ENCODE measurements at regions not wholly inside any gene's neighbourhood (a gene's known extent, or its start where the extent isn't known, plus 50 kb on each side); places are given as distances from the start of the nearest gene placed in this dataset.

DNA sequence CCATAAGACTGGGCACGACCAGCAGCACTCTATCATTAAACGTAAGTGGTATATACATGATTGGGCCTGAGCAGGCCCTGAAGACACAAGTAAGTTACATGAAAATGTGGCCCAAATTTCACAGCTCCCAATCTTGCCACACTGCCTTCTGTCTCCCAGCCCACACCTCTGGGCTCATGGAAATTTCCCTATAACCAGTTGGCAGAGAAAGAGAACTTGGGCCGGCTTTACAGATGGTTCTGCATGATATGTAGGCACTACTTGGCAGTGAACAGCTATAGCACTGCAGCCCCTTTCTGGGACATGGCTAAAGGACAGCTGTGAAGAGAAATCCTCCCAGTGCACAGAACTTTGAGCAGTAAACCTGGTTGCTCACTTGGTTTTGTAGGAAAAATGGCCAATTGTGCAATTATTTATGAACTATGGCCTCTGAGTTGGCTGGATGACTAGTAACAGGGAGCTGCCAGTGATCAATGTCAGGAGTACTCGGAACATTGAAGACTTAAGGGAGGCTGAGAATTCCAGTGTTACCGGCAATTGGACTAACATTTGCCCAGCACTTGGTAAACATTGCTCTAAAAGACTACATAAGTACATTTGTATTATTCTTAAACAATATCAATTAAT, 1006.6 kb upstream of the LRRN3 start:
- no peak for DNase-seq

DNA sequence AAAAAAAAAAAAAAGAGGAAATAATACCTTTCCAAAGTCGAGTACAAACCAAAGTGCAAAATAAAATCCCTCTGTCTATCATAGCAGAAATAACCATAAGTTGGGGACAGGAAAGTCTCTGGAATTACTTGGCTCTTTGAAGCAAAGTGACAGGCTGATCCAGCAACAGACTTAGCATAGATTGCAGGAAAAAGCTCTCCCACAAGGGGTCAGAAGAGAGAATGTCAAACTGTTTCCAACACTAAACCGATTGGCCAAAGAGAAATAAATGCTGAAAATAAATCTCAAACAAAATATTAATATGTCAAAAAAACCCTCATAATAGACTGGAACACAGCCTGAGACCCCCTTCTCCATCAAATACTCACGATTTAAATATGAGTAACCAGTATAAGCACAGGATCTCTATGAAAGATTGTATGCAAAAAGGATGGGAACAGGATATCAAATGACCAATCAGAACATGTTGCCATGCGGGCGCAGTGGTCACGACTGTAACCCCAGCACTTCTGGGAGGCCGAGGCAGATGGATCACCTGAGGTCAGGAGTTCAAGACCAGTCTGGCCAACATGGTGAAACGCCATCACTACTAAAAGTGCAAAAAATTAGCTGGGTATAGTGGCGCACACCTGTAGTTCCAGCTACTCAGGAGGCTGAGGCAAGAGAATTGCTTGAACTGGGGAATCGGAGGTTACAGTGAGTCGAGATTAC, 1000.7 kb upstream of the LRRN3 start:
- DNase-seq: peak; percentile 4

DNA sequence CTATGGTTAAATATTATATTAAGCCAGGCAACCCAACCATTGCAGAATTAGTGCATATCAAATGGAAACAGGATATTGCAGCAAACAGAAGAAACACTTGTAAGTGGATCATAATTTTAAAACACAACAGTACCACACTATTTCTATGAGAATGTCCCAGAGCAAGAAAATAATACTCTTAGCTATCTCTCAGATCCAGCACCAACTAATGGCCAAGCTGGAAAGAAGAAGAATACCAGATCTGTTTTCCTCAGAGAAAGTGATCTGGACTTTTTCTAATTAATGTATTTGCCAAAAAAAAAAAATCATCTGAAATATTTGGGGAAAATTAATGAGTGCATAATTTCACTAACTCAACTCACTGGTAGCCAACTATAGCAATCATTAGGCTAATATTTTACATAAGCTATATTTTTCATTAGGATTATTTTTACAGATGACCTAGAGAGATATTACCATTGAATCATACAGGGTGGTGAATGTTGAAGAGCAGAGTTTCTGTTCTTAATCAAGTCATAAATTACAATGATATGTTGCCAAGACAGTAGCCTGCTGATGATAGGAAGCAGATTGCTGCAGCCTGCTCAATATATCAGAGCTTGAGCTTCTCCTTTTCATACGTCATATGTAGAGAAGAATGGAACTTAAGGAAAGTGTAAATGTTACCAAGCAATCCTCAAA, 995.4 kb upstream of the LRRN3 start:
- DNase-seq: no peak

GRCh38 chr7:110104243-110104642, 986.7 kb upstream of the LRRN3 start:
- DNase-seq: no peak

DNA sequence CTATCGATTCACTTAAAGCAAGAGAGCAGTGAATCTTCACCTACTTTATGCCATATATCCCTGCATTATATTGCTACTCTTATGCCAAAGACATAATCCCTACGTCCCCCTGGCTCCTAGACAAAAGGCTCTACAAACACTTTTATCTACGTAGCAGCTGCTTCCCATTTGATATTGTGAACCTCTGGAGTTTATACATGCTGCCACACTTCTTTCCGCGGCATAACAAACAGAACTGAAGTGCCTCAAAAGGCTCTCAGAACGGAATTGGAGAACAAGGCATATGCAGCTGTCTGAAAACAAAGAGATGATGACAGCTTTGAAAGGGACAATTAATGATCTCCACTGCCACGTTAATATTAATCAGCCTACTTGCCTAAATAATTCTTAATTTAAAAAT, 985.6 kb upstream of the LRRN3 start:
- no peak for DNase-seq

DNA sequence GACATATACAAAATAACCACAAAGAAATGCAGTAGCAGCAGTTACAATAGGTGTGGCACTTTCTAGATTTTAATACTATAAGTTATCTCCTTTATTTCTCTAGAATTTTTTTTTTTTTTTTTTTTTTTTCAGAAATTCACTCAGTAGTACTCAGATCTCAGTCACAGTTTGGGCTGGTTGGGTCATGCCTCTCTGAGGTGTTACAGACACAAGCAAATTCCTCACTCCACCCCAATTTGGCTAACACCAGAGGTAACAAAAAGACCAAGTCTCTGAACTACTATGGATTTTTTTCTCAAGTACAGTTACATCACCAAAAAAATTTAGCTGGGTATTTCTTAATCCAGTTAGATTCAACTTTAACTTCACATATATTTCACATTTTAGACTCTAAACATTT, 985.1 kb upstream of the LRRN3 start:
- DNase-seq: no peak

DNA sequence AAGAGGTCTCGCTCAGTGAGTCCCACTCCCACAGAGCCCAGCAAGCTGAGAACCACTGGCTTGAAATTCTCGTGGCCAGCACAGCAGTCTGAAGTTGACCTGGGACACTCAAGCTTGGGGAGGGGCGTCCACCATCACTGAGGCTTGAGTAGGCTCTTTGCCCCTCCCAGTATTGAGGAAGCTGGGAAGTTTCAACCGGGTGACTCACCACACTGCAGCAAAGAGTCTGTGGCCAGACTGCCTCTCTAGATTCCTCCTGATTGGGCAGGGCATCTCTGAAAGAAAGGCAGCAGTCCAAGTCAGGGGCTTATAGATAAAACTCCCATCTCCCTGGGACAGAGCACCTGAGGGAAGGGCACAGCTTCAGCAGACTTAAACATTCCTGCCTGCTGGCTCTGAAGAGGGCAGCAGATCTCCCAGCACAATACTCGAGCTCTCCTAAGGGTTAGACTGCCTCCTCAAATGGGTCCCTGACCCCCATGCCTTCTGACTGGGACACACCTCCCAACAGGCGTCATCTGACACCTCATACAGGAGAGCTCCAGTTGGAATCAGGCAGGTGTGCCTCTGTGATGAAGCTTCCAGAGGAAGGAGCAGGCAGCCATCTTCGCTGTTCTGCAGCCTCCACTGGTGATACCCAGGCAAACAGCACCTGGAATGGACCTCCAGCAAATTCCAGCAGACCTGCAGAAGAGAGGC, 970.9 kb upstream of the LRRN3 start:
- peak; percentile 4 for DNase-seq

GRCh38 chr7:110129159-110129558, 961.8 kb upstream of the LRRN3 start:
- DNase-seq: no peak

GRCh38 chr7:110130669-110131068, 960.3 kb upstream of the LRRN3 start:
- no peak for DNase-seq

- DNase-seq: no peak
Observed at GRCh38 chr7:110131344-110131743, 959.6 kb upstream of the LRRN3 start.

GRCh38 chr7:110139056-110139455, 951.9 kb upstream of the LRRN3 start:
- no peak for DNase-seq

- no peak for DNase-seq
Observed at GRCh38 chr7:110142939-110143526, 947.9 kb upstream of the LRRN3 start.

DNA sequence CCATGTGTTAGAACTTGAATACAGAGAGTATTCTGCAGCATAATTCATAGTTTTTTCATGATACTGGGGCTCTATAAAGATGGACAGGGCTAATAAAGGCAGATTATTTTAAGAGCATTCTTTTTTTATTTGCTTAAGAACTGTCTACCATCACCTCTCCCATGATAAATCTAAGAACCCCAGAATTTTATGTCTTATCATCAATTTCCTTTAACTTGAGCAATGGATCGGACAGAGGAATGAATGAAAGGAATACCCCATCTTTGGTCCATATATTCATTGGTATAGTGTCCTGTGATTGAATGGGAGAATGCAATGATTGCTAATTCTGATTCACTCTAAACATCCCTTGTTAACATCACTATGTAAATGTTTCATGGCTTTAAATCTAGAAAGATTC, 946.3 kb upstream of the LRRN3 start:
- no peak for DNase-seq

- DNase-seq: no peak
Observed at GRCh38 chr7:110148054-110148453, 942.9 kb upstream of the LRRN3 start.

DNA sequence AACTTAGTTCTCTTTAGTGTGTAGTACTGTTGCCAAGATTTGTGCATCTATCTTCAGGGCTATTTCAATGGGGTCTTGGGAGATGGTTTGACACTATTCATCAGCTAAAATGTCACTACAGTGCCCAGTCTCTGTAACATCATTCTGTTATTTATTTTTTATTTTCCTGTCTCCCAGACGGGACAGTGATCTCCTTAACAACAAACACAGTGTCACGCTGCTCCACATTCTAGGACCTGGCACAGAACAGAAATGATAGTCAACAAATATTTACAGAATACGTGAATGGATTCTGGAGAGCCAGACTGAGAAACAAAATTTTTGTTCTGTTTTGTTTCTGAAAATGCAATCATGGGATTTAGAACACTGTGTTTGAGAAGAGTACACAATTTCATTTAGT, 937.7 kb upstream of the LRRN3 start:
- no peak for DNase-seq

- no peak for DNase-seq
Observed at GRCh38 chr7:110156511-110156910, 934.4 kb upstream of the LRRN3 start.

- DNase-seq: no peak
Observed at GRCh38 chr7:110157631-110158362, 933.1 kb upstream of the LRRN3 start.

GRCh38 chr7:110168010-110168409, 922.9 kb upstream of the LRRN3 start:
- no peak for DNase-seq

DNA sequence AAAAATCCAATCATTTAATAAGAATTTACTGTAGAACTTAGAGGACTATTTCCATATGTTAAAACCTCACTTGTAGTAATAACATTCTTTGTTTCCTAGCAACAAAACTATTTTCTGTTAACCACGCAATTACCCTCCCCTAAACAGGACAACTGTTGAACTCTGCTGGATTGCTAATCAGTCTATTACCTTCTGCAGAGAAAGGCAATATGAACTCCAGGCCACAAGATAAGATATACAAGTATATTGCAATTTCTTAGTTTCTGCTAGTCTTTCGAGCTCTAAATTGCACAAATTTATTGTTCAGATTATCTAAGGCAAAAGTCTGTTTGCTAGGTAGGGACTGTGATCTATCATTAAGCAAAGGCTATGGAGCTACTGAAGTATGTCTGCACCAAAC, 920.1 kb upstream of the LRRN3 start:
- DNase-seq: no peak

- no peak for DNase-seq
Observed at GRCh38 chr7:110177463-110177862, 913.5 kb upstream of the LRRN3 start.

DNA sequence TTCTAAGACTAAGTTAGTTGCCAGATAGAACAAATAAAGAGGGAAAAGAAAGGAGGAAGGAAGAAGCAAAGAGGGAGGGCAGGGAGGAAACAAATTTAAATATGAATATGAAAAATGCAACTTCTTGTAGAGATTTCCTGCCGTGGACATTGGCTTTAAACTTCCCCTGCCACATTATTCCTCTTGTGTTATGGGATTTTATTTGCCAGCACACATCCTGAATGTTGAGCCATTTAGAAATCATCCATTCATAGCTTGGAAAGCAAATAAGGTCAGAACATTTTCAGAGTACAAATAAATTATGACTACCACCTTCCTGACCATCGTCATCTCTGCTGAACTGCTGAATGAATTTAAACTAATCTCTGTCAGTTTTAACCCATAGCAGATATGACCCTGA, 911.9 kb upstream of the LRRN3 start:
- no peak for DNase-seq

GRCh38 chr7:110181768-110182167, 909.2 kb upstream of the LRRN3 start:
- DNase-seq: no peak

DNA sequence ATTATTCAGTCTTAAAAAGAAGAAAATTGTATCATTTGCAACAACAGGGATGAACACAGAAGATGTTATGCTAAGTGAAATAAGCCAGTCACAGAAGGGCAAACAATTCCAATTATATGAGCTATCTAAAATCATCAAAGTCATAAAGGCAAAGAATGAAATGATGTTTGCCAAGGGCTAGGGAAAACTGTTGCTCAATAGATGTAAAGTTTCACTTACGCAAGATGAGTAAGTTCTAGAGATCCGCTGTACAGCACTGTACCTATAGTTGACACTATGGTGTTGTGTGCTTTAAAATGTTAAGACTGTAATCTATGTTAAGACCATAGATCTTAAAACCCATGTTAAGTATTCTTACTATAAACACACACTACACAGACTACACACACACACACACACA, 904.6 kb upstream of the LRRN3 start:
- peak; percentile 5 for DNase-seq
